ENCODE measurements at regions not wholly inside any gene's neighbourhood (a gene's known extent, or its start where the extent isn't known, plus 50 kb on each side); places are given as distances from the start of the nearest gene placed in this dataset.

GRCh38 chr20:39603219-39603618, 641.1 kb downstream of the DHX35 start:
- Histone ChIP-seq H3K4me2 (ENCODE audit: low read length) (no peak overlapping the region), H2AFZ (ENCODE audit: low read depth, low read length) (no peak overlapping the region), H3K9me3 (ENCODE audit: insufficient read depth, low read length) (no peaks in the 10 kb centered on the region), H3K4me1 (ENCODE audit: low read length) (no peaks in the 10 kb centered on the region), H3K27me3 (ENCODE audit: low read depth, low read length) (0 out of 2 replicates have a peak, but pooled peaks cover 3% of the 10 kb centered on the region), H3K27ac (ENCODE audit: low read length) (no peak overlapping the region), H3K4me3 (ENCODE audit: low read length) (no peak overlapping the region), H3K79me2 (ENCODE audit: low read length) (no peaks in the 10 kb centered on the region), H3K36me3 (replicated peaks; ENCODE audit: low read depth, low read length) (no peaks in the 10 kb centered on the region), H3K9ac (ENCODE audit: low read length) (no peak overlapping the region), H4K20me1 (ENCODE audit: insufficient read depth, low read length) (no peaks in the 10 kb centered on the region)
- TF ChIP-seq CTCF (IDR thresholded peaks at IDR 0.05; ENCODE audit: low read depth, low read length) (no peak), EZH2phosphoT487 (IDR thresholded peaks at IDR 0.05; ENCODE audit: low read depth) (no peak)

DNA sequence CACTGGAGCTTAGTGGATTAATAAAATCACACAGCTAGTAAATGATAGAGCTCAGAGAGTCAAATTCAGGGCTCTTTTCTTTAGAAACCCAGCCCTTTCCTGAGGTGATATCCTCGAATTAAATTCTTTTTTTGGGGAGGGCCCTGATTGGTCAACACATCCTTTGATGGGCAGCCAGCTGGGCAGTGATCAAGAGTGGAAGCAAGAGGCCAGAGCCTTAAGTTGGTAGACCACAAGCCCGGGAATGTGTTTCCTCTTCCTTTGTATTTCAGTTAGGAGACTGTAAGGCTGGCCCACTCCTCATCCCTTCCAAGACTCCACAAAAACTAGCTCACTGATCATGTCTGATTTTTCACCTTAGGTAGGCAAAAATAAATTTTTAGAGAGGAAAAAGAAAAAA, 640.5 kb downstream of the DHX35 start:
- Histone ChIP-seq H3K36me3 (replicated peaks; ENCODE audit: low read depth, low read length) (no peaks in the 10 kb centered on the region), H2AFZ (ENCODE audit: low read depth, low read length) (no peak overlapping the region), H3K4me3 (ENCODE audit: low read length) (no peak overlapping the region), H3K27ac (ENCODE audit: low read length) (no peak overlapping the region), H3K9me3 (ENCODE audit: insufficient read depth, low read length) (no peaks in the 10 kb centered on the region), H3K9ac (ENCODE audit: low read length) (no peak overlapping the region), H3K4me1 (ENCODE audit: low read length) (no peaks in the 10 kb centered on the region), H4K20me1 (ENCODE audit: insufficient read depth, low read length) (no peaks in the 10 kb centered on the region), H3K79me2 (ENCODE audit: low read length) (no peaks in the 10 kb centered on the region), H3K4me2 (ENCODE audit: low read length) (no peak overlapping the region), H3K27me3 (ENCODE audit: low read depth, low read length) (0 out of 2 replicates have a peak, but pooled peaks cover 3% of the 10 kb centered on the region)
- TF ChIP-seq EZH2phosphoT487 (IDR thresholded peaks at IDR 0.05; ENCODE audit: low read depth) (no peak), CTCF (IDR thresholded peaks at IDR 0.05; ENCODE audit: low read depth, low read length) (no peak)

DNA sequence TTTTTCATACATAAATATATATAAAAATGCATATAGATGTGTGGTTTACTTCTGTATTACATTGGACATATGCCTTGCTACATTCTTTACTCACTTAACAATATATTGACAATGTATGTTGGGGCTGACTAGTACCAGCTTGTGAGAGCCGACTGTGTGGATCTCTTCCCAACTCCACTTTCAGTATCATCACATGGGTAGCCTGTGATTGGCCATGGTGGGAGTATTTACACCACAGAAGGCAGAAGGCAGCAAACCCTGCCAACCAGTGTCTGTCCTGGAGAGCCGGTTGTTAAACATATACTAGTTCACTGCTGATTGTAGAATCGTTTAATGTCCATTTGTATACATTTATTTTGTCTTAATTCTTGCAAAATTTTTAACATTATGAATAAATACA, 638.7 kb downstream of the DHX35 start:
- 0 out of 2 replicates have a peak, but pooled peaks cover 3% of the 10 kb centered on the region for H3K27me3 ChIP-seq (ENCODE audit: low read depth, low read length)
- no peak overlapping the region for H2AFZ ChIP-seq (ENCODE audit: low read depth, low read length)
- no peaks in the 10 kb centered on the region for H3K36me3 ChIP-seq (replicated peaks; ENCODE audit: low read depth, low read length)
- H3K4me3 ChIP-seq (ENCODE audit: low read length) = no peak overlapping the region
- TF ChIP-seq EZH2phosphoT487 (IDR thresholded peaks at IDR 0.05; ENCODE audit: low read depth) (no peak), CTCF (IDR thresholded peaks at IDR 0.05; ENCODE audit: low read depth, low read length) (no peak)
- no peaks in the 10 kb centered on the region for H3K79me2 ChIP-seq (ENCODE audit: low read length)
- no peak overlapping the region for H3K27ac ChIP-seq (ENCODE audit: low read length)
- H3K4me1 ChIP-seq (ENCODE audit: low read length) = no peaks in the 10 kb centered on the region
- H3K4me2 ChIP-seq (ENCODE audit: low read length) = no peak overlapping the region
- no peak overlapping the region for H3K9ac ChIP-seq (ENCODE audit: low read length)
- H3K9me3 ChIP-seq (ENCODE audit: insufficient read depth, low read length) = no peaks in the 10 kb centered on the region
- no peaks in the 10 kb centered on the region for H4K20me1 ChIP-seq (ENCODE audit: insufficient read depth, low read length)

GRCh38 chr20:39600156-39600555, 638.0 kb downstream of the DHX35 start:
- Histone ChIP-seq H3K79me2 (ENCODE audit: low read length) (no peaks in the 10 kb centered on the region), H3K4me2 (ENCODE audit: low read length) (no peak overlapping the region), H3K36me3 (replicated peaks; ENCODE audit: low read depth, low read length) (no peaks in the 10 kb centered on the region), H3K4me3 (ENCODE audit: low read length) (no peak overlapping the region), H3K27ac (ENCODE audit: low read length) (no peak overlapping the region), H3K9me3 (ENCODE audit: insufficient read depth, low read length) (no peaks in the 10 kb centered on the region), H2AFZ (ENCODE audit: low read depth, low read length) (no peak overlapping the region), H4K20me1 (ENCODE audit: insufficient read depth, low read length) (no peaks in the 10 kb centered on the region), H3K27me3 (ENCODE audit: low read depth, low read length) (0 out of 2 replicates have a peak, but pooled peaks cover 3% of the 10 kb centered on the region), H3K9ac (ENCODE audit: low read length) (no peak overlapping the region), H3K4me1 (ENCODE audit: low read length) (no peaks in the 10 kb centered on the region)
- TF ChIP-seq CTCF (IDR thresholded peaks at IDR 0.05; ENCODE audit: low read depth, low read length) (no peak), EZH2phosphoT487 (IDR thresholded peaks at IDR 0.05; ENCODE audit: low read depth) (no peak)
